H1 (cell line): ENCODE measurements at regions not wholly inside any gene's neighbourhood (a gene's known extent, or its start where the extent isn't known, plus 50 kb on each side); places are given as distances from the start of the nearest gene placed in this dataset.

Experiments used
- CTCF ChIA-PET: fragments of 300-600 bp; sonication (Branson Sonifier 250); formaldehyde crosslinking; loops from one replicate; lab custom pipeline; 2021; ENCODE audit not compliant: partially characterized antibody; lab: Charles Lee
- POLR2A ChIA-PET: fragments of 300-600 bp; sonication (Branson Sonifier 250); formaldehyde crosslinking; loops from one replicate; lab custom pipeline; 2021; ENCODE audit warnings: inconsistent platforms; ENCODE audit not compliant: partially characterized antibody; lab: Charles Lee
- DNase-seq, 2 experiments: peaks; one replicate each; pipeline versions ENCODE4 v3.0.0 to v3.0.0-alpha.2; 2010 to 2022; ENCODE audit warnings: low spot score in 2 of 2, low read depth in 1 of 2, mixed read lengths in 1 of 2
- FAIRE-seq: peaks from 2 replicates; lab custom pipeline; 2011; peaks lifted over from hg19 to GRCh38; lab: Jason Lieb, UNC
- H2AFZ ChIP-seq: 2 replicates; pipeline ENCODE4 v1.8.1; 2012; ENCODE audit warnings: low read length, inconsistent platforms
- H2AK5ac ChIP-seq: 2 replicates; pipeline ENCODE4 v1.6.1; 2013; ENCODE audit warnings: low read depth, low read length
- H2BK120ac ChIP-seq: replicated peaks from 2 replicates; pipeline ENCODE3; 2013; ENCODE audit warnings: low read depth, low read length, inconsistent platforms
- H2BK12ac ChIP-seq: 2 replicates; pipeline ENCODE4 v1.6.1; 2013; ENCODE audit warnings: low read depth, low read length
- H2BK15ac ChIP-seq: 2 replicates; pipeline ENCODE4 v1.6.1; 2013; ENCODE audit warnings: low read length
- H2BK20ac ChIP-seq: 2 replicates; pipeline ENCODE4 v1.6.1; 2013; ENCODE audit warnings: low read length
- H2BK5ac ChIP-seq: 2 replicates; pipeline ENCODE4 v1.6.1; 2013; ENCODE audit warnings: low read depth, low read length
- H3K14ac ChIP-seq: 2 replicates; pipeline ENCODE4 v1.6.1; 2013; ENCODE audit warnings: inconsistent platforms; ENCODE audit not compliant: insufficient read length
- H3K18ac ChIP-seq: 2 replicates; pipeline ENCODE4 v1.6.1; 2013; ENCODE audit warnings: low read length; ENCODE audit errors: extremely low read depth
- H3K23ac ChIP-seq: 2 replicates; pipeline ENCODE4 v1.6.1; 2013; ENCODE audit warnings: inconsistent platforms; ENCODE audit not compliant: insufficient read length
- H3K23me2 ChIP-seq: 2 replicates; pipeline ENCODE4 v1.6.1; 2013; ENCODE audit warnings: low read depth, low read length
- H3K27ac ChIP-seq: 2 replicates; pipeline ENCODE4 v1.6.1; 2011; ENCODE audit warnings: low read depth, low read length, inconsistent platforms
- H3K27me3 ChIP-seq, 4 experiments: replicated peaks in 1 of 4; 1 replicate in 1 of 4; 2 replicates in 3 of 4; pipeline versions ENCODE4 v1.6.1 to v1.8.1; 2011 to 2013; ENCODE audit warnings: low read length in 3 of 4, mild to moderate bottlenecking in 3 of 4, inconsistent platforms in 2 of 4, mixed read lengths in 2 of 4, moderate library complexity in 1 of 4; ENCODE audit not compliant: control insufficient read depth in 3 of 4, insufficient read depth in 3 of 4; ENCODE audit errors: extremely low read depth in 1 of 4
- H3K36me3 ChIP-seq, 4 experiments: 2 replicates each; pipeline versions ENCODE4 v1.6.1 to v1.8.1; 2011 to 2013; ENCODE audit warnings: mild to moderate bottlenecking in 4 of 4, low read length in 3 of 4, moderate library complexity in 2 of 4, control low read depth in 1 of 4, inconsistent platforms in 1 of 4; ENCODE audit not compliant: insufficient read depth in 4 of 4, control insufficient read depth in 2 of 4
- H3K4ac ChIP-seq: replicated peaks from 2 replicates; pipeline ENCODE3; 2013; ENCODE audit warnings: low read length, low read depth, mixed read lengths, inconsistent platforms; ENCODE audit not compliant: insufficient read length
- H3K4me1 ChIP-seq, 4 experiments: replicated peaks in 1 of 4; 1 replicate in 1 of 4; 2 replicates in 3 of 4; pipeline versions ENCODE4 v1.6.1 to v1.8.1; 2011 to 2013; ENCODE audit warnings: low read length in 3 of 4, inconsistent platforms in 2 of 4, mixed read lengths in 1 of 4; ENCODE audit not compliant: insufficient read depth in 4 of 4, control insufficient read depth in 3 of 4
- H3K4me2 ChIP-seq, 2 experiments: 2 replicates each; pipeline versions ENCODE4 v1.6.1 to v1.8.1; 2011 to 2013; ENCODE audit warnings: low read depth in 2 of 2, low read length in 2 of 2, control low read depth in 1 of 2, inconsistent platforms in 1 of 2, mild to moderate bottlenecking in 1 of 2; ENCODE audit not compliant: insufficient read depth in 1 of 2
- H3K4me3 ChIP-seq, 4 experiments: fragments of 200-600, 300-600 bp in 1 of 4; sonication (generic), shearing (Covaris generic), sonication (Bioruptor Twin) in 1 of 4; 2 replicates each; pipeline versions ENCODE4 v1.5.1 to v1.8.1; 2011 to 2016; ENCODE audit warnings: low read length in 4 of 4, low read depth in 3 of 4, control low read depth in 2 of 4, inconsistent platforms in 2 of 4, mild to moderate bottlenecking in 2 of 4, mixed read lengths in 1 of 4, moderate library complexity in 1 of 4; ENCODE audit not compliant: insufficient read depth in 2 of 4; ENCODE audit errors: extremely low read depth in 1 of 4
- H3K56ac ChIP-seq: replicated peaks from 2 replicates; pipeline ENCODE3; 2013; ENCODE audit warnings: low read depth, mild to moderate bottlenecking, mixed read lengths, low read length, inconsistent platforms; ENCODE audit not compliant: insufficient read length
- H3K79me1 ChIP-seq: 2 replicates; pipeline ENCODE4 v1.6.1; 2013; ENCODE audit warnings: low read depth, low read length, control low read depth
- H3K79me2 ChIP-seq, 2 experiments: 2 replicates each; pipeline versions ENCODE4 v1.6.1 to v1.8.1; 2012 to 2013; ENCODE audit warnings: low read length in 2 of 2, mild to moderate bottlenecking in 2 of 2, inconsistent platforms in 1 of 2; ENCODE audit not compliant: insufficient read depth in 2 of 2, control insufficient read depth in 1 of 2
- H3K9ac ChIP-seq, 4 experiments: replicated peaks in 1 of 4; 1 replicate in 1 of 4; 2 replicates in 3 of 4; pipeline versions ENCODE4 v1.6.1 to v1.8.1; 2011 to 2013; ENCODE audit warnings: low read depth in 3 of 4, low read length in 3 of 4, control low read depth in 2 of 4, mild to moderate bottlenecking in 2 of 4, moderate library complexity in 2 of 4, inconsistent platforms in 1 of 4; ENCODE audit errors: extremely low read depth in 1 of 4
- H3K9me3 ChIP-seq, 2 experiments: 2 replicates each; pipeline versions ENCODE4 v1.6.1 to v1.8.1; 2012 to 2013; ENCODE audit warnings: mild to moderate bottlenecking in 2 of 2, moderate library complexity in 2 of 2, control low read depth in 1 of 2, inconsistent platforms in 1 of 2, low read depth in 1 of 2, low read length in 1 of 2, mixed read lengths in 1 of 2; ENCODE audit not compliant: insufficient read depth in 2 of 2
- H4K20me1 ChIP-seq, 2 experiments: replicated peaks in 1 of 2; 2 replicates each; pipeline versions ENCODE3 to v1.8.1; 2011 to 2013; ENCODE audit warnings: inconsistent platforms in 2 of 2, low read length in 2 of 2, mild to moderate bottlenecking in 1 of 2; ENCODE audit not compliant: insufficient read depth in 2 of 2, control insufficient read depth in 1 of 2
- H4K5ac ChIP-seq: 2 replicates; pipeline ENCODE4 v1.6.1; 2013; ENCODE audit warnings: low read length, low read depth, mixed read lengths, inconsistent platforms; ENCODE audit not compliant: insufficient read length
- H4K8ac ChIP-seq: 2 replicates; pipeline ENCODE4 v1.8.0; 2013; ENCODE audit warnings: mild to moderate bottlenecking, moderate library complexity, low read length, inconsistent platforms; ENCODE audit not compliant: insufficient read depth; ENCODE audit errors: extremely low read depth
- H4K91ac ChIP-seq: replicated peaks from 2 replicates; pipeline ENCODE3; 2013; ENCODE audit warnings: low read length, mixed read lengths, inconsistent platforms; ENCODE audit not compliant: insufficient read length
- ASH2L ChIP-seq: fragments of 200-600, 300-600 bp; sonication (generic); IDR thresholded peaks from one replicate; pipeline ENCODE4 v1.7.1; 2017; ENCODE audit warnings: low read length
- BCL11A ChIP-seq, 2 experiments: IDR thresholded peaks; one replicate each; pipeline ENCODE4 v1.6.1; 2011; ENCODE audit warnings: low read depth in 2 of 2, low read length in 2 of 2, mild to moderate bottlenecking in 2 of 2
- CBX8 ChIP-seq: fragments of 300-800, 300-1000 bp; sonication (generic); IDR thresholded peaks from 2 replicates; pipeline ENCODE4 v1.7.1; 2016; ENCODE audit warnings: low read depth, low read length, borderline replicate concordance
- JUND ChIP-seq: IDR thresholded peaks from 2 replicates; pipeline ENCODE4 v1.6.1; 2011; ENCODE audit warnings: mild to moderate bottlenecking, improper control_type of control experiment, low read length
- KDM5A ChIP-seq: fragments of 200-600 bp; IDR thresholded peaks from 2 replicates; pipeline ENCODE4 v1.7.1; 2012; ENCODE audit warnings: mild to moderate bottlenecking, low read length, inconsistent platforms, mixed read lengths
- NANOG ChIP-seq: IDR thresholded peaks from 2 replicates; pipeline ENCODE4 v1.6.1; 2011; ENCODE audit warnings: low read length, low read depth, mild to moderate bottlenecking, inconsistent platforms; ENCODE audit not compliant: insufficient read depth, poor library complexity, severe bottlenecking
- NRF1 ChIP-seq: IDR thresholded peaks from 2 replicates; pipeline ENCODE4 v1.6.1; 2011; ENCODE audit warnings: mild to moderate bottlenecking, low read depth, low read length, improper control_type of control experiment
- PHF8 ChIP-seq: fragments of 200-600 bp; sonication (generic); conservative IDR thresholded peaks from 2 replicates; pipeline ENCODE4 v1.7.1; 2012; ENCODE audit warnings: low read depth, mild to moderate bottlenecking, inconsistent platforms, low read length, moderate library complexity
- POLR2AphosphoS5 ChIP-seq: IDR thresholded peaks from 2 replicates; pipeline ENCODE4 v1.6.1; 2011; ENCODE audit warnings: low read depth, low read length
- POU5F1 ChIP-seq: IDR thresholded peaks from 2 replicates; pipeline ENCODE4 v1.6.1; 2011; ENCODE audit warnings: low read depth, mild to moderate bottlenecking, low read length, moderate library complexity
- SIN3A ChIP-seq, 2 experiments: IDR thresholded peaks in 1 of 2; conservative IDR thresholded peaks in 1 of 2; 2 replicates each; pipeline ENCODE4 v1.6.1; 2011 to 2012; ENCODE audit warnings: low read length in 2 of 2, improper control_type of control experiment in 1 of 2, low read depth in 1 of 2, mild to moderate bottlenecking in 1 of 2
- TBP ChIP-seq: IDR thresholded peaks from 2 replicates; pipeline ENCODE4 v1.6.1; 2011; ENCODE audit warnings: low read depth, low read length, improper control_type of control experiment
- WGBS, 2 experiments: shearing (Covaris generic) in 1 of 2; methylation state at CpG; one replicate each; pipeline versions ENCODE4 v1.1.6 to v1.1.7; 2013 to 2015; ENCODE audit warnings: low lambda C conversion rate in 2 of 2, mixed read lengths in 2 of 2, inconsistent platforms in 1 of 2, low coverage in 1 of 2, missing lambda C conversion rate in 1 of 2; ENCODE audit not compliant: insufficient replicate concordance in 2 of 2, insufficient coverage in 1 of 2, insufficient read length in 1 of 2; ENCODE audit errors: extremely low coverage in 1 of 2, missing lambda C conversion rate in 1 of 2; 5-methylcytosine and 5-hydroxymethylcytosine counted together

DNA sequence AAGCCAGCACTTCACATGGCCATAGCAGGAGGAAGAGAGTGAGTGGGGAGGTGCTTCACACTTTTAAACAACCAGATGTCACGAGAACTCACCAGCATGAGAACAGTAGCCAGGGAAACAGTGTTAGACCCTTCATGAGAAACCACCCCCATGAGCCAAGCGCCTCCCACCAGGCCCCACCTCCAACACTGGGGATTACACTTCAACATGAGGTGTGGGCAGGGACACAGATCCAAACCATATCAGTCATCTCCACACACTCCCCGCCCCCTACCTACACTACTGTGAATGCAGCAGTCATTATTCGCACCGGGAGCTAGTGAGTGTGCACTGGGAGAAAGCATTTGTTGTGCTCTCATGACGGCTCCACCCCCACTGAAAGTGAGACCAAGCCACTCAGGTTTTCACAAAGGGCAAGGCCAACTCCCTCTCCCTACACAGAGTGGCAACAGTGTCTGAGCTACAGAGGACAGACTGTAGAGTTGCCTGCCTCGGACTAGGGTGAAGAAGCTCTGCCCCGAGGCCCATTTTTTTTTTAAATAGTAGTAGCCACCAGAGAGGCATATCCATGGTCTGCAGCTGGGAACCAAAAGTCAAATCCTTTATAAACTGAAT, 125.6 kb downstream of the BARHL2 start:
- ChIA-PET CTCF (interaction anchor here (0.6 to 1.9 kb wide), 46 partner anchors 8 to 606 kb away, joined by 3 to 22 read pairs (median 4); no protein-coding TSS in a partner anchor), POLR2A (no interaction called here)
- 92% methylated on average over 8 of the region's 8 CpGs; no CpG with 5 or more reads in 1 of the 2 experiments for WGBS, 2 experiments
- no peak overlapping the region for H3K27ac ChIP-seq
- H2BK120ac ChIP-seq, result no peak overlapping the region
- no peaks in the 10 kb centered on the region for H3K23me2 ChIP-seq
- H3K79me2 ChIP-seq, result no peaks in the 10 kb centered on the region
- H4K8ac ChIP-seq, result no peak overlapping the region
- H3K4me2 ChIP-seq, result no peak overlapping the region
- no peaks in the 10 kb centered on the region for H3K36me3 ChIP-seq
- DNase-seq, result no peak
- no peaks in the 10 kb centered on the region for H3K4me1 ChIP-seq
- H3K18ac ChIP-seq, result no peak overlapping the region
- no peak overlapping the region for H2BK5ac ChIP-seq
- H2BK15ac ChIP-seq, result no peak overlapping the region
- H2AK5ac ChIP-seq, result no peak overlapping the region
- no peak overlapping the region for H3K56ac ChIP-seq
- H4K5ac ChIP-seq, result no peak overlapping the region
- no peak overlapping the region for H3K4me3 ChIP-seq
- H3K9me3 ChIP-seq, result peaks cover 0 to 5% of the 10 kb centered on the region in 2 experiments; a peak in 1 of 4 replicates
- no peak for FAIRE-seq
- no peaks in the 10 kb centered on the region for H3K27me3 ChIP-seq
- no peak overlapping the region for H3K14ac ChIP-seq
- H3K9ac ChIP-seq, result no peak overlapping the region
- H4K20me1 ChIP-seq, result no peaks in the 10 kb centered on the region
- 0 out of 2 replicates have a peak overlapping the region, but pooled peaks have one; percentile 6 for H2AFZ ChIP-seq
- no peak overlapping the region for H3K4ac ChIP-seq
- H3K23ac ChIP-seq, result no peak overlapping the region
- H2BK12ac ChIP-seq, result no peak overlapping the region
- no peak overlapping the region for H4K91ac ChIP-seq
- no peak overlapping the region for H2BK20ac ChIP-seq
- H3K79me1 ChIP-seq, result no peaks in the 10 kb centered on the region
- TF ChIP-seq POLR2AphosphoS5, result no peak
- no peak for TF ChIP-seq NANOG
- no peak for TF ChIP-seq BCL11A (IDR thresholded peaks at IDR 0.05; ENCODE audit: low read depth in 2 of 2, low read length in 2 of 2)
- TF ChIP-seq SIN3A (conservative IDR thresholded peaks at IDR 0.05 in 1 of 2, IDR thresholded peaks at IDR 0.05 in 1 of 2; ENCODE audit: low read depth in 1 of 2, low read length in 2 of 2), result no peak
- TF ChIP-seq TBP, result no peak
- TF ChIP-seq NRF1, result no peak
- no peak for TF ChIP-seq JUND
- TF ChIP-seq PHF8, result no peak
- no peak for TF ChIP-seq ASH2L
- no peak for TF ChIP-seq CBX8
- TF ChIP-seq KDM5A, result no peak
- TF ChIP-seq POU5F1, result no peak
